ENCODE measurements at regions not wholly inside any gene's neighbourhood (a gene's known extent, or its start where the extent isn't known, plus 50 kb on each side); places are given as distances from the start of the nearest gene placed in this dataset.

GRCh38 chr13:108477376-108477775, 152.0 kb upstream of the MYO16 start:
- Mint-ChIP-seq H3K4me1 (ENCODE audit: low read depth, unreplicated experiment) (no peaks in the 10 kb centered on the region), H3K27me3 (ENCODE audit: unreplicated experiment) (no peaks in the 10 kb centered on the region), H3K9me3 (ENCODE audit: low read depth, unreplicated experiment) (no peaks in the 10 kb centered on the region), H3K27ac (ENCODE audit: unreplicated experiment) (no peak overlapping the region), H3K4me3 (ENCODE audit: low read depth, unreplicated experiment) (no peak overlapping the region), H3K36me3 (ENCODE audit: insufficient read depth, unreplicated experiment) (no peaks in the 10 kb centered on the region)
- no TSS peak for BruUV-seq (replicated peaks)
- CTCF ChIA-PET: no interaction called here
- intact Hi-C loops (cut with micrococcal nuclease; ENCODE audit: unreplicated experiment): no loop called here
- no peak for TF ChIP-seq CTCF (IDR thresholded peaks at IDR 0.05; ENCODE audit: unreplicated experiment)
- no peak for DNase-seq

- no peak for TF ChIP-seq CTCF (IDR thresholded peaks at IDR 0.05; ENCODE audit: unreplicated experiment)
- Mint-ChIP-seq H3K27ac (ENCODE audit: unreplicated experiment) (no peak overlapping the region), H3K27me3 (ENCODE audit: unreplicated experiment) (no peaks in the 10 kb centered on the region), H3K4me3 (ENCODE audit: low read depth, unreplicated experiment) (no peak overlapping the region), H3K4me1 (ENCODE audit: low read depth, unreplicated experiment) (no peaks in the 10 kb centered on the region), H3K9me3 (ENCODE audit: low read depth, unreplicated experiment) (no peaks in the 10 kb centered on the region), H3K36me3 (ENCODE audit: insufficient read depth, unreplicated experiment) (no peaks in the 10 kb centered on the region)
- CTCF ChIA-PET: no interaction called here
- DNase-seq: no peak
- BruUV-seq (replicated peaks): no TSS peak
- intact Hi-C loops (cut with micrococcal nuclease; ENCODE audit: unreplicated experiment): no loop called here
Observed at GRCh38 chr13:108478179-108478578, 151.2 kb upstream of the MYO16 start.

- BruUV-seq (replicated peaks): no TSS peak
- TF ChIP-seq CTCF (IDR thresholded peaks at IDR 0.05; ENCODE audit: unreplicated experiment): no peak
- H3K27me3 Mint-ChIP-seq (ENCODE audit: unreplicated experiment): no peaks in the 10 kb centered on the region
- no peak overlapping the region for H3K27ac Mint-ChIP-seq (ENCODE audit: unreplicated experiment)
- CTCF ChIA-PET: no interaction called here
- H3K4me1 Mint-ChIP-seq (ENCODE audit: low read depth, unreplicated experiment): no peaks in the 10 kb centered on the region
- no peaks in the 10 kb centered on the region for H3K36me3 Mint-ChIP-seq (ENCODE audit: insufficient read depth, unreplicated experiment)
- intact Hi-C loops (cut with micrococcal nuclease; ENCODE audit: unreplicated experiment): no loop called here
- DNase-seq: no peak
- H3K4me3 Mint-ChIP-seq (ENCODE audit: low read depth, unreplicated experiment): no peak overlapping the region
- H3K9me3 Mint-ChIP-seq (ENCODE audit: low read depth, unreplicated experiment): no peaks in the 10 kb centered on the region
Observed at GRCh38 chr13:108483981-108484380, 145.4 kb upstream of the MYO16 start.

GRCh38 chr13:108486096-108486495, 143.3 kb upstream of the MYO16 start:
- no peak for DNase-seq
- intact Hi-C loops (cut with micrococcal nuclease; ENCODE audit: unreplicated experiment): no loop called here

More at GRCh38 chr13:108486096-108486495, 143.3 kb upstream of the MYO16 start:
- TF ChIP-seq CTCF (IDR thresholded peaks at IDR 0.05; ENCODE audit: unreplicated experiment): no peak
- CTCF ChIA-PET: no interaction called here
- no peaks in the 10 kb centered on the region for H3K27me3 Mint-ChIP-seq (ENCODE audit: unreplicated experiment)
- no peaks in the 10 kb centered on the region for H3K36me3 Mint-ChIP-seq (ENCODE audit: insufficient read depth, unreplicated experiment)
- no TSS peak for BruUV-seq (replicated peaks)
- no peaks in the 10 kb centered on the region for H3K4me1 Mint-ChIP-seq (ENCODE audit: low read depth, unreplicated experiment)
- H3K4me3 Mint-ChIP-seq (ENCODE audit: low read depth, unreplicated experiment): no peak overlapping the region
- no peak overlapping the region for H3K27ac Mint-ChIP-seq (ENCODE audit: unreplicated experiment)
- peaks cover 2% of the 10 kb centered on the region for H3K9me3 Mint-ChIP-seq (ENCODE audit: low read depth, unreplicated experiment)

All from Calu3 (cell line).